ENCODE measurements at regions not wholly inside any gene's neighbourhood (a gene's known extent, or its start where the extent isn't known, plus 50 kb on each side); places are given as distances from the start of the nearest gene placed in this dataset.

DNA sequence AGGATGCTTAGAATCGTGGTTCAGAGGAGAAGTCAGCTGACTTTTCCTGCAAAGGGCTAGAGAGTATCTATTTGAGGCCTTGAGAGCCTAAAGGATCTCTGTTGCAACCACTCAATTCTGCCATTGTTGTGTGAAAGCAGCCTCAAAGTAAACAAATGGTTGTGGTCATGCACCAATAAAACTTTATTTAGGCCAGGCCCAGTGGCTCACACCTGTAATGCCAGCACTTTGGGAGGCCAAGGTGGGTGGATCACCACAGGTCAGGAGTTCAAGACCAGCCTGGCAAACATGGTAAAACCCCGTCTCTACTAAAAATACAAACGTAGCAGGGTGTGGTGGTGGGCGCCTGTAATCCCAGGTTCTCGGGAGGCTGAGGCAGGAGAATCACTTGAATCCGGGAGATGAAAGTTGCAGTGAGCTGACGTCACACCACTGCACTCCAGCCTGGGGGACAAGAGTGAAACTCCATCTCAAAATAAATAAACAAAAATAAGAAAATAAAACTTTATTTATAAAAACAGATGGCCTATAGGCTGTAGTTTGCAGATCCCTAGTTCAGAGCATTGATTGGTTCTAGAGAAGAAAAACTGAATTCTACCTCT lies 135.9 kb upstream of the KLF4 start:
- TF ChIP-seq EZH2 (IDR thresholded peaks at IDR 0.05; ENCODE audit: borderline replicate concordance, insufficient read depth, low read depth, low read length, poor library complexity, severe bottlenecking): no peak
- TF ChIP-seq, protein P1, sequence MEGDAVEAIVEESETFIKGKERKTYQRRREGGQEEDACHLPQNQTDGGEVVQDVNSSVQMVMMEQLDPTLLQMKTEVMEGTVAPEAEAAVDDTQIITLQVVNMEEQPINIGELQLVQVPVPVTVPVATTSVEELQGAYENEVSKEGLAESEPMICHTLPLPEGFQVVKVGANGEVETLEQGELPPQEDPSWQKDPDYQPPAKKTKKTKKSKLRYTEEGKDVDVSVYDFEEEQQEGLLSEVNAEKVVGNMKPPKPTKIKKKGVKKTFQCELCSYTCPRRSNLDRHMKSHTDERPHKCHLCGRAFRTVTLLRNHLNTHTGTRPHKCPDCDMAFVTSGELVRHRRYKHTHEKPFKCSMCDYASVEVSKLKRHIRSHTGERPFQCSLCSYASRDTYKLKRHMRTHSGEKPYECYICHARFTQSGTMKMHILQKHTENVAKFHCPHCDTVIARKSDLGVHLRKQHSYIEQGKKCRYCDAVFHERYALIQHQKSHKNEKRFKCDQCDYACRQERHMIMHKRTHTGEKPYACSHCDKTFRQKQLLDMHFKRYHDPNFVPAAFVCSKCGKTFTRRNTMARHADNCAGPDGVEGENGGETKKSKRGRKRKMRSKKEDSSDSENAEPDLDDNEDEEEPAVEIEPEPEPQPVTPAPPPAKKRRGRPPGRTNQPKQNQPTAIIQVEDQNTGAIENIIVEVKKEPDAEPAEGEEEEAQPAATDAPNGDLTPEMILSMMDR (IDR thresholded peaks at IDR 0.05): no peak

Measured in B cell (primary cell).